Adrenal gland (tissue), 5 donors: ENCODE measurements at regions not wholly inside any gene's neighbourhood (a gene's known extent, or its start where the extent isn't known, plus 50 kb on each side); places are given as distances from the start of the nearest gene placed in this dataset.

Experiments
- POLR2A ChIP-seq, 2 donors: fragments of 450-650 bp; IDR thresholded peaks; one replicate each; pipeline ENCODE4 v1.6.1; 2017; ENCODE audit warnings: antibody characterized with exemption in 2 of 2, mild to moderate bottlenecking in 2 of 2, moderate library complexity in 1 of 2
- TF ChIP-seq, protein P1 (sequence below), 6 experiments: fragments of 450-650 bp in 4 of 6; fragments of 200-600 bp in 2 of 6; sonication (generic) in 1 of 6; IDR thresholded peaks; 1 replicate in 5 of 6; 2 replicates in 1 of 6; pipeline versions ENCODE4 v1.5.1 to v1.8.0; 2016 to 2021; ENCODE audit warnings: antibody characterized with exemption in 6 of 6, mild to moderate bottlenecking in 2 of 6, moderate library complexity in 1 of 6
- donor health status: DM: no; HTN: no; CAD: no.

DNA sequence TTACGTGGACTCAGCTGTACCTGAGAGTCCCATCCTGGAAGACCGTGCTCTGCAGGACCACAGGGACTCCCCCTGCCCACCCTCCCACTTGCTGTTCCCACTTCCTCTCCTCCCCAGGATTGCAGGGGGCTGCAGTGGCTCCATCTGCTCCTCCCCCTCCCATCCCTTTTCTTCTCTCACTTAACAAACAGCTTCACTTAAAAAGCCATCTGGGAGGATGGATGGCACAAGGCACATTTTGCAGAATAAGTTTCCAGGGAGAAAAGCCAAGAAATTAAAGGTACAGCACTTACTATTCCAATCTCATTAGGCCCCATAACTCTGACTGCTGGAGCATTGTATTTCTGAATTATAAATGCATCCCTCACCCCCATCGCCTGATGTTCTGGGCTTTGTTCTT is 458.7 kb downstream of the PTPRU start:
- TF ChIP-seq, protein P1, sequence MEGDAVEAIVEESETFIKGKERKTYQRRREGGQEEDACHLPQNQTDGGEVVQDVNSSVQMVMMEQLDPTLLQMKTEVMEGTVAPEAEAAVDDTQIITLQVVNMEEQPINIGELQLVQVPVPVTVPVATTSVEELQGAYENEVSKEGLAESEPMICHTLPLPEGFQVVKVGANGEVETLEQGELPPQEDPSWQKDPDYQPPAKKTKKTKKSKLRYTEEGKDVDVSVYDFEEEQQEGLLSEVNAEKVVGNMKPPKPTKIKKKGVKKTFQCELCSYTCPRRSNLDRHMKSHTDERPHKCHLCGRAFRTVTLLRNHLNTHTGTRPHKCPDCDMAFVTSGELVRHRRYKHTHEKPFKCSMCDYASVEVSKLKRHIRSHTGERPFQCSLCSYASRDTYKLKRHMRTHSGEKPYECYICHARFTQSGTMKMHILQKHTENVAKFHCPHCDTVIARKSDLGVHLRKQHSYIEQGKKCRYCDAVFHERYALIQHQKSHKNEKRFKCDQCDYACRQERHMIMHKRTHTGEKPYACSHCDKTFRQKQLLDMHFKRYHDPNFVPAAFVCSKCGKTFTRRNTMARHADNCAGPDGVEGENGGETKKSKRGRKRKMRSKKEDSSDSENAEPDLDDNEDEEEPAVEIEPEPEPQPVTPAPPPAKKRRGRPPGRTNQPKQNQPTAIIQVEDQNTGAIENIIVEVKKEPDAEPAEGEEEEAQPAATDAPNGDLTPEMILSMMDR (IDR thresholded peaks at IDR 0.05), result no peak
- no peak for TF ChIP-seq POLR2A (IDR thresholded peaks at IDR 0.05)
